DND-41 (cell line): ENCODE measurements at regions not wholly inside any gene's neighbourhood (a gene's known extent, or its start where the extent isn't known, plus 50 kb on each side); places are given as distances from the start of the nearest gene placed in this dataset.
A peak's percentile ranks its signal among the peaks of the same experiment; 100 is the strongest.
"Not testable (repeated sequence)": the region's sequence is repeated elsewhere in the genome, so short reads cannot be mapped to it uniquely, and the experiment has no call there.

ENCODE experiments used
- ATAC-seq: fragments of 200-7000 bp; cut with Tn5 transposase; 3 replicates; pipeline ENCODE4 v1.9.1; 2021; ENCODE audit warnings: low read depth; ENCODE audit not compliant: insufficient read depth
- DNase-seq: peaks from one replicate; pipeline ENCODE4 v3.0.0-alpha.2; 2020
- H2AFZ ChIP-seq: 2 replicates; pipeline ENCODE4 v1.6.0; 2012; ENCODE audit warnings: low read depth, low read length
- H3K27ac ChIP-seq: 2 replicates; pipeline ENCODE4 v1.5.1; 2012; ENCODE audit warnings: low read length, inconsistent platforms
- H3K27me3 ChIP-seq: fragments of 200-600 bp; sonication (generic); 2 replicates; pipeline ENCODE4 v1.6.0; 2012; ENCODE audit warnings: low read length, mild to moderate bottlenecking, inconsistent platforms; ENCODE audit not compliant: insufficient read depth, poor library complexity
- H3K36me3 ChIP-seq: 2 replicates; pipeline ENCODE4 v1.5.1; 2012; ENCODE audit warnings: low read length, inconsistent platforms; ENCODE audit not compliant: insufficient read depth
- H3K4me1 ChIP-seq: 2 replicates; pipeline ENCODE4 v1.5.1; 2012; ENCODE audit warnings: mild to moderate bottlenecking, low read length; ENCODE audit not compliant: insufficient read depth
- H3K4me2 ChIP-seq: 2 replicates; pipeline ENCODE4 v1.6.0; 2012; ENCODE audit warnings: mild to moderate bottlenecking, moderate library complexity, low read length, inconsistent platforms; ENCODE audit not compliant: insufficient read depth
- H3K4me3 ChIP-seq, 2 experiments: fragments of 200-600 bp in 1 of 2; shearing (Covaris generic) in 1 of 2; 2 replicates each; pipeline ENCODE4 v1.5.1; 2012 to 2016; ENCODE audit warnings: inconsistent platforms in 2 of 2, low read length in 2 of 2, mild to moderate bottlenecking in 2 of 2, low read depth in 1 of 2, moderate library complexity in 1 of 2
- H3K79me2 ChIP-seq: 2 replicates; pipeline ENCODE4 v1.6.0; 2012; ENCODE audit warnings: low read length, inconsistent platforms; ENCODE audit not compliant: insufficient read depth
- H3K9ac ChIP-seq: 2 replicates; pipeline ENCODE4 v1.6.0; 2012; ENCODE audit warnings: low read depth, mild to moderate bottlenecking, inconsistent platforms, low read length, moderate library complexity
- H3K9me3 ChIP-seq: 2 replicates; pipeline ENCODE4 v1.5.1; 2012; ENCODE audit warnings: low read length, moderate library complexity, mild to moderate bottlenecking, inconsistent platforms; ENCODE audit not compliant: insufficient read depth, severe bottlenecking
- H4K20me1 ChIP-seq: 2 replicates; pipeline ENCODE4 v1.6.0; 2012; ENCODE audit warnings: low read length; ENCODE audit not compliant: insufficient read depth

DNA sequence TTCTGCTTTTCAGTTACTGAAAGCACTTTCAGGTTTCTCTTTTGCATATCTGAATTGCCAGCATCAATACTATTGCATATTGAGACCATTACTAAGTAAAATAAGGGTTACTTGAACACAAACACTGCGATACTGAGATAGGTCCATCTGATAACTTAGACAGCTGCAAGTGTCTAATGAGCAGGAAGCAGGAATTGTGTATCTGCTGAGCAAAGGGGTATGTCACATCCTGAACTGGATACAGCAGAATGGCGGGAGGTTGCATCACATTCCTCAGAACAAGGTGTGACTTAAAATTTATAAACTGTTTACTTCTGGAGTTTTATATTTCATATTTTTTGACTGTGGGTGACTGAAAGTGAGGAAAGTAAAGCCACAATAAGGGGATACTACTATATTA is 142.7 kb downstream of the POTEM start:
- not testable (repeated sequence) for H2AFZ ChIP-seq, DNase-seq, H3K9ac ChIP-seq, H3K9me3 ChIP-seq, H3K36me3 ChIP-seq, H3K27ac ChIP-seq, H3K4me2 ChIP-seq, H3K4me3 ChIP-seq, H4K20me1 ChIP-seq, H3K79me2 ChIP-seq, H3K27me3 ChIP-seq, H3K4me1 ChIP-seq
- peak; percentile 82 for ATAC-seq

DNA sequence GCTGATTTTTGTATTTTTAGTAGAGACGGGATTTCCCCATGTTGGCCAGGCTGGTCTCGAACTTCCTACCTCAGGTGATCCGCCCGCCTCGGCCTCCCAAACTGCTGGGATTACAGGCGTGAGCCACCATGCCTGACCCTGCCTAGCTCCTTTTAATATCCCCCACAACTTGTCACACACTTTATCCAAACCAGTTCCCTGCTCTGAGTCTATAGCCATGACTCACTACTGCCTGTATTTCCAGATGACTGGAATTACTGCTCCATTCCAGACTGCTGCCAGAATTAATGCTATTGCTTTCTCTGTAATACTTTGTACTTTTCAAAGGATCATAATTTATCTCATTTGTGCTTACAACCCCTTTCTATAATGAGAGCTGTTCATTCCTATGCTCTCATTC is 153.1 kb downstream of the POTEM start:
- not testable (repeated sequence) for H3K36me3 ChIP-seq, H2AFZ ChIP-seq, H3K4me2 ChIP-seq, H3K4me3 ChIP-seq, H3K4me1 ChIP-seq, H4K20me1 ChIP-seq, H3K9me3 ChIP-seq, H3K27me3 ChIP-seq, H3K27ac ChIP-seq, H3K79me2 ChIP-seq, DNase-seq, H3K9ac ChIP-seq, ATAC-seq

DNA sequence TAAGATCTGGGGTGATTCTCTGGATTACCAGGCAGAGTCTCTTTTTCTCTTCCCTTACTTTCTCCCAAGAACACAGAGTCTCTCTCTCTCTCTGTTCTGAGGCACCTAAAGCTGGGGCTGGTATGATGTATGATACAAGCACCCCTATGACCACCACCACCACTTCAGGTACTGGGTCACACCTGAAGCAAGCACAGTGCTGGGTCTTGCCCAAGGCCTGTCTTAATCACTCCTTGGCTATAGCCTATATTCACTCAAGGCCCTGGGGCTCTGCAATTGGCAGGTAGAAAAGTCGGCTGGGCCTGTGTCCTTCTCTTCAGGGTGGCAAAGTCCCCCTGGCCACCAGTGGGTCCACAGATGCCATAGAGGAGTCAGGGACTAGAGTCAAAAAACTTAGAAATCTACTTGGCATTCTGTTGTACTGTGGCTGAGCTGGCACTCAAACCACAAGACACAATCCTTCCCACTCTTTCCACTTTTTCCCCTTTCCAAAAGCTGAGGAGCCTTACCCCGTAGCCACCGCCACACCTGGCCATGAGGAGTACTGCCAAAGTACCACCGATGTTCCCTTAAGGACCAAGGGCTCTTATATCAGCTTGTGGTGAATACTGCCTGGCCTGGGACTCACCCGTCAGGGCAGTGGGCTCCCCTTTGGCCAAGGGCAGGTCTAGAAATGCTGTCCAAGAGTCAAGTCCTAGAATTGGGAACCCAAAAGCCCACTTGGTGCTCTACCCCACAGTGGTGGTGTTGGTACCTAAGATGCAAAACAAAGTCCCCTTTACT is 159.2 kb downstream of the POTEM start:
- H3K27me3 ChIP-seq, H3K9ac ChIP-seq, H3K79me2 ChIP-seq, H3K4me1 ChIP-seq, H3K4me3 ChIP-seq, H4K20me1 ChIP-seq, DNase-seq, H2AFZ ChIP-seq, H3K36me3 ChIP-seq, ATAC-seq, H3K27ac ChIP-seq, H3K9me3 ChIP-seq, H3K4me2 ChIP-seq: not testable (repeated sequence)

DNA sequence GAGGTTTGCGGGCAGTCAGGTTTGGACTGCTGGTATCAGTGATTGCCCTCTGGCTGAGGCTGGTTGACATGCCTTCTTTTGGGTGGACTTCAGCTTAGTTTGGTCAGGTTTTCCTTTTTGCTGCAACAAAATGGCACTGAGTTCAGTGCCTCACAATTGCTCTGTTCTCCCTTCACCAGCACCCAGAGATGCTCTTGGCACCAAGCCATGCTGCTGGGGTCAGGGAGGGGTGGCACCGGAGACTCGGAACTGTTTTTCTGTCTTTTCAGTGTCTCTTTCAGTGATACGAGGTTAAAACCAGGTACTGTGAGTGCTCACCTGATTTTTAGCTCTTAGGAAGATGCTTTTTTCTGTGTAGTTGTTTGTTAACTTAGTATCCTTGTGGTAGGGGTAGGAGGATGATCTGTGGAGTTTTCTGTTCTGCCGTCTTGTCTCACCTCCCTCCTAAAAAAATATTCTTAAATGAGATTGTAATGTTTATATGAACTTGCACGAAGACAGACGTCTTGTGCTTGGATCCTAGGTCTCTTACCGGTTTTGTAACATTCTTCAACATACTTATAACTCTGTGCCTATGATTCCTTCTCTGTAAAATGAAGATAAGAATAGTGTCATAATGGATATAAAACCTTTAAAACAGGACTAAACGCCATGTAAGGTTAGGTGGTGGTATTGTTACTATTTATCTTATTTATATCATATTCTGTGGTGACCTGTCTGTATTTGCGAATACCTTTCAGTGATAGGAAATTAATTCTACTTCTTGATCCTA is 160.6 kb downstream of the POTEM start:
- H2AFZ ChIP-seq, H4K20me1 ChIP-seq, DNase-seq, H3K9me3 ChIP-seq, H3K36me3 ChIP-seq, H3K4me1 ChIP-seq, H3K79me2 ChIP-seq, H3K4me3 ChIP-seq, ATAC-seq, H3K27ac ChIP-seq, H3K9ac ChIP-seq, H3K4me2 ChIP-seq, H3K27me3 ChIP-seq: not testable (repeated sequence)

DNA sequence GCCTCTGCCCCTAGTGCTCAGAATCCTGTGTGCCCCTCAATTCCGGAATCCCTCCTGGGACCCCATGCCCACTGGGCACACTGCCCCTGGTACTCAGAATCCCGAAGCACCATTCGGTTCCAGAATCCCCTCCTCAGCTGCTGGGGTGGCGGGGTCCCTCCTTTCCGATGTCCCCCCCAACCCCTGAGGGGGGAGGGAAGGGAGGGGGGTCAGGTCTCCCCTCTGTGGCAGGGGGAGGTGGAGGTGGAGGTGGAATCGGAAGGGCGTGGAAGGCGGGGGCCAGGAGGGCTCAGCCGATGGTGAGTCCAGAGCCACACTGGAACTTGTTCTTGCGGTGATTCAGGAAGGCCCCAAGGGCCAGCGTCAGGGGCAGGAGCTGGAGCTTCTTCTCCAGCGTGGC is 164.3 kb downstream of the POTEM start:
- not testable (repeated sequence) for H3K4me3 ChIP-seq, H3K4me2 ChIP-seq, ATAC-seq, H3K27ac ChIP-seq, H3K9ac ChIP-seq, H3K4me1 ChIP-seq, H3K79me2 ChIP-seq, H4K20me1 ChIP-seq, H3K36me3 ChIP-seq, DNase-seq, H3K9me3 ChIP-seq, H3K27me3 ChIP-seq, H2AFZ ChIP-seq

DNA sequence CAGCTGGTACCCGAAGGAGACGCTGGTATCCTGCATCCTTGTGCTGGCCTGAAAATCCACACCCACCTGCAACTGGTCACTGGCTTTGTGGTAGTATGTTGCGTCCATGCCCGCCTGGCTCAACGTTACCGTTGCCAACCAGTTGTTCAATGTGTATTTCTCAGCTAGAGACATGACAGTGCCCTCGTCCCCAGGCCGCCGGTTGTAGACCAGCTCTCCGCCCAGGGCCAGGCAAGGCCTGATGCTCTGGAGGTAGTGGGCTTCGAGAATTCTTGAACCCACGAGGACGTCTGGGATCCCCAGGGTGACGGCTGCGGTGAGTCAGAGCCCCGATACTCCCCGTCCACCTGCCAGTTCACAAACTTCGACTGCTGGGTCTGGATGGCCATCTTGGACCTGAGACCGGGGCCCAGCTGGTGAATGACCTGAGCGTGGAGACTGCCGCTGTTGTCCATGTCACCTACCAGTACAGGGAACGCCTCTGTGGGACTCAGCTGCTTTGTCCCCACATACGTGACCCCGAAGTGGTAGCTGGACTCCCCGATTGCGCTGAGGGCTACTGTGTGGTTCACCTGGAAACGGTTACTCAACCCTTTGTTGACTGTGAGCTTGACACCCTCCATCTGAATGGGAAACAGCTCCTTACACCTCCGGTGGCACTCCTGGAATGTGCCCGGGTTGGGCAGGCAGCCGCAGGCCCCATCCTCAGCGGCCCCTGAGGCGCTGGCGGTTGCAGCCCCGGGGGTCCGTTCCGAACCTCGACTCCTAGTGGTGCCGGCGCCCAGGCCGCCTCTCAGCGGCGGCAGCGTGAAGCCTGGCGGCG is 165.0 kb downstream of the POTEM start:
- not testable (repeated sequence) for DNase-seq, H3K4me3 ChIP-seq, H3K9ac ChIP-seq, H3K27ac ChIP-seq, H3K4me2 ChIP-seq, H2AFZ ChIP-seq, ATAC-seq, H3K27me3 ChIP-seq, H3K79me2 ChIP-seq, H4K20me1 ChIP-seq, H3K4me1 ChIP-seq, H3K9me3 ChIP-seq, H3K36me3 ChIP-seq

DNA sequence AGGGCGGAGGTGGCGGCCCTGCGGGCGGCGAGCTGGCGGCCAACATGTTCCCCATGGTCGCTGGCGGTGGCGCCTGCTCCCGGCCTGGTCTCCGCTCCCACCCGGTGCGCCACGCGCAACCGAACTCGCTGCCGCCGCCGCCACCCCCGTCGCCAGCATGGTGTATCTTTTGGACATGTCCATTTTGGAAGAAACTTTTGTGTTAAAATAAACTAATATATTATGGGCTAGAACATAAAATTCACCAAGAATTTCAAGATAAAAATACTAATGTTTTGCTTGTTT is 165.5 kb downstream of the POTEM start:
- H3K4me2 ChIP-seq, H3K4me1 ChIP-seq, H3K27ac ChIP-seq, H3K27me3 ChIP-seq, DNase-seq, H3K36me3 ChIP-seq, ATAC-seq, H3K79me2 ChIP-seq, H3K4me3 ChIP-seq, H2AFZ ChIP-seq, H3K9me3 ChIP-seq, H4K20me1 ChIP-seq, H3K9ac ChIP-seq: not testable (repeated sequence)
